ENCODE measurements at regions not wholly inside any gene's neighbourhood (a gene's known extent, or its start where the extent isn't known, plus 50 kb on each side); places are given as distances from the start of the nearest gene placed in this dataset.

GRCh38 chr2:62337403-62337802 is 141.5 kb downstream of the B3GNT2 start:
- no peak for DNase-seq (ENCODE audit: low read depth, low spot score)
- H3K4me1 ChIP-seq (ENCODE audit: control insufficient read depth, insufficient read depth, low read length): no peaks in the 10 kb centered on the region
- TF ChIP-seq CTCF (IDR thresholded peaks at IDR 0.05) (no peak), POLR2AphosphoS5 (IDR thresholded peaks at IDR 0.05; ENCODE audit: low read depth, low read length) (no peak), REST (IDR thresholded peaks at IDR 0.05; ENCODE audit: insufficient read depth in 1 of 2, low read depth in 2 of 2, low read length in 1 of 2) (no peak), SIN3A (IDR thresholded peaks at IDR 0.05; ENCODE audit: borderline replicate concordance, insufficient read depth, low read depth, low read length) (no peak), TCF7L2 (IDR thresholded peaks at IDR 0.05; ENCODE audit: low read depth, low read length) (no peak)
- intact Hi-C loops (cut with micrococcal nuclease; ENCODE audit: unreplicated experiment): no loop called here
- ChIA-PET POLR2A (no interaction called here), CTCF (no interaction called here)
- no peak for ATAC-seq
- no peak overlapping the region for H3K4me3 ChIP-seq (ENCODE audit: low read depth in 2 of 2, low read length in 2 of 2)
- H3K27me3 ChIP-seq (ENCODE audit: control insufficient read depth, insufficient read depth, low read length): no peaks in the 10 kb centered on the region
- H3K36me3 ChIP-seq (ENCODE audit: control insufficient read depth, insufficient read depth, low read length): no peaks in the 10 kb centered on the region
- no peaks in the 10 kb centered on the region for H3K9me3 ChIP-seq (ENCODE audit: control insufficient read depth, insufficient read depth, low read depth, low read length)
- in situ Hi-C loops (cut with HindIII; ENCODE audit: low pct_unique_long_range_greater_than_20kb, low sequenced_read_pairs): no loop called here
- no peak overlapping the region for H3K27ac ChIP-seq (ENCODE audit: low read length)
- BruUV-seq (replicated peaks): no TSS peak

DNA sequence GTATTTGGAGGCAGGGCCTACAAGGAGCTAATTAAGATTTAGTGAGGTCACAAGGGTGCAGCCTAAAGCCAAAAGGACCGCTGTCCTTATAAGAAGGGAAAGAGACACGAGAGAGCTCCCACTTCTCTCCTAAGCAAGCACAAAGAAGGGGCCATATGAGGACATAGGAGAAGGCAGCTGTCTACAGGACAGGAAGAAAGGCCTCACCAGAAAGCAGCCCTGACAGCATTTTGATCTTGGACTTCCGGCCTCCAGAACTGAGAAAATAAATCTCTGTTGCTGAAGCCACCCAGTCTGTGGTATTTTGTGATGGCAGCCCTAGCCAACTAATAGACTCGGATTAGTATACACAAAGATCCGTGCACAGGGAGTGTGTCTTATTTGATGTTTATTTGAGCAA is 139.7 kb downstream of the B3GNT2 start:
- Histone ChIP-seq H3K4me3 (ENCODE audit: low read depth in 2 of 2, low read length in 2 of 2) (no peak overlapping the region), H3K36me3 (ENCODE audit: control insufficient read depth, insufficient read depth, low read length) (no peaks in the 10 kb centered on the region), H3K27me3 (ENCODE audit: control insufficient read depth, insufficient read depth, low read length) (no peaks in the 10 kb centered on the region), H3K27ac (ENCODE audit: low read length) (no peak overlapping the region), H3K4me1 (ENCODE audit: control insufficient read depth, insufficient read depth, low read length) (no peaks in the 10 kb centered on the region), H3K9me3 (ENCODE audit: control insufficient read depth, insufficient read depth, low read depth, low read length) (no peaks in the 10 kb centered on the region)
- ChIA-PET CTCF (interaction anchor here (0.6 kb wide), 1 partner anchor 875 kb away, joined by 4 read pairs; no protein-coding TSS in a partner anchor), POLR2A (no interaction called here)
- DNase-seq (ENCODE audit: low read depth, low spot score): no peak
- no peak for ATAC-seq
- in situ Hi-C loops (cut with HindIII; ENCODE audit: low pct_unique_long_range_greater_than_20kb, low sequenced_read_pairs) (no loop called here), intact Hi-C loops (cut with micrococcal nuclease; ENCODE audit: unreplicated experiment) (no loop called here)
- BruUV-seq (replicated peaks): no TSS peak
- no peak for TF ChIP-seq POLR2AphosphoS5 (IDR thresholded peaks at IDR 0.05; ENCODE audit: low read depth, low read length)
- TF ChIP-seq REST (IDR thresholded peaks at IDR 0.05; ENCODE audit: insufficient read depth in 1 of 2, low read depth in 2 of 2, low read length in 1 of 2): no peak
- TF ChIP-seq SIN3A (IDR thresholded peaks at IDR 0.05; ENCODE audit: borderline replicate concordance, insufficient read depth, low read depth, low read length): no peak
- TF ChIP-seq TCF7L2 (IDR thresholded peaks at IDR 0.05; ENCODE audit: low read depth, low read length): no peak
- TF ChIP-seq CTCF (IDR thresholded peaks at IDR 0.05): no peak

Measured in Panc1 (cell line).